AG08395 (cell line): ENCODE measurements at regions not wholly inside any gene's neighbourhood (a gene's known extent, or its start where the extent isn't known, plus 50 kb on each side); places are given as distances from the start of the nearest gene placed in this dataset.
A peak's percentile ranks its signal among the peaks of the same experiment; 100 is the strongest.

Source experiments
- DNase-seq: peaks from one replicate; pipeline ENCODE4 v3.0.0; 2012; ENCODE audit warnings: mixed read lengths, low spot score

DNA sequence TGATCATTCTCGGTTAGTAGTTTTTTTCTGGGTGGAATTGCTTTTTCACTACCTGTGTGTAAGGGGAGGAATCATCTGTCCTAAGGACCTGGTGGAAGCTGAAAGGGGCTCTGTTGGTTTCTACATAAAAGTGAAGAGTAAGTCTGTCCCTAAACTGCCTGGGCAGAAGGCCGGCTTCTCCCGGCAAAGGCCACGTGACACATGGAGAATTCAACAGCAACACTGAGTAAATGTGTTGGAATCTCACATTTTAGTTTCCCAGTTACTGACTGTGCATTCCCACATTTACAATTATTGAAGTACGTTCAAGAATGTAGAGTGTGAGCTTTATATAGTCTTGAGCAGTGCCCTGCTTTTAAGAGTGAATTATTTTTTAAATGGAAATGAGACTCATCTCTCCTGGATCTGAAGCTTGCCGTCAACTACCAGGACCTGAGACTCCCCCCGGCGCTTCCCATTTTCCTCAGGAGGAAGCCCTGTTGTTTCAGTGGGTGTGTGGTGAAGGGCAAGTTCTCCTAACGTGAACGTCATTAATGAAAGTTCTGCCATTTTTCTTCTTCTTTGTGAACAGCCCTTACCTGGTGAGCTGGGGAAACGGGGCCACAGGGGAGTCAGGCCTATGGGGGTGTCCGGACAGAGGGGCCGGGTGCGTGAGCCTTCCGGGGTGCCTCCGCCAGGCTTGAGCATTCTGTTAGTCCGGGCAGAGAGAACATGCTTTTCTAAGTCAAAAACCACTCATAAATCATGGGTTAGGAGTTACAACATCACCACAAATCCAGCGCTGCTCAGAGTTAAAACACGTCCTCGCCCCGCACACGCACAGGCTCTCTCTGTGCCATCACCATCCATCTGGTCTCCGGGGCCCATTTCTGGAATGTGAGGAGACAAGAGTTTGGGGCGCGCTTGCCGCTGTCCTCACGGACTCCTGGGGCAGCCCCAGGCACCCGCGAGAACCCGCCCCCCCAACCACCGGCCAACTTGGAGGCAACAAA, 56.6 kb upstream of the SMOC2 start:
- peak; percentile 72 for DNase-seq

DNA sequence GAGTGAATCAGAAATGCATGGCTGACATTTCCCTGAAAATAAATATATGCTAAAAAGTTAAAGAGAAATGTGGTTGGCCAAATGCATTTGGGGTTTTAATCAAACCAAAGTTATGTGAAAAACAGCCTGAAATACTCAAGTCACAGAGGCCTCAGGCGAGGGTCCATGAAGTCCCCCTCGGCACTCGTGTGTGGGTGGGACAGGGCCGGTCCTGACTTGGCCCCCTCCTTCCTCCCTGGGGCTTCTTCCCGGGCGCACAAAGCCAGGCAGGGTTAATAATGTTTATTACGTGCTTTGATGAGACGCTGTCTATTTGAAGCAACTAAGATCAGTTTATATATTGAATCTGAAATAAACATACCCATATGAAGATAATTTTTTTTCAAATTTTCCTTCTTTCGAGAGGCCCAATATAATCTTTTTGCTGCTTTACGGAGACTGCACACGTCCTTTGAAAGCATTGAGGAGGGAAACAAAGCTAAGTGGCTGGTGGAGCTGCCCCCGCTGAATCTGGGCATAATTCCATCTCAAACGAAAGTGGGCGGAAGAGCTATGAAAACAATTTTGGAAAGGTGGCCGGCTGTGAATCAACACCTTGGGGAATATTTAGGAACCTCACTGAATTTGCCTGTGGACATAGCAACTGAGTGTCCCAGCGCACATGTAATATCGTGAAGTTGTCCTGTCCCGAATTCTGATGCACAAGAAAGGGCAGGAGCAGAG, 55.8 kb upstream of the SMOC2 start:
- DNase-seq: no peak

GRCh38 chr6:168385858-168386735, 54.9 kb upstream of the SMOC2 start:
- no peak for DNase-seq

DNA sequence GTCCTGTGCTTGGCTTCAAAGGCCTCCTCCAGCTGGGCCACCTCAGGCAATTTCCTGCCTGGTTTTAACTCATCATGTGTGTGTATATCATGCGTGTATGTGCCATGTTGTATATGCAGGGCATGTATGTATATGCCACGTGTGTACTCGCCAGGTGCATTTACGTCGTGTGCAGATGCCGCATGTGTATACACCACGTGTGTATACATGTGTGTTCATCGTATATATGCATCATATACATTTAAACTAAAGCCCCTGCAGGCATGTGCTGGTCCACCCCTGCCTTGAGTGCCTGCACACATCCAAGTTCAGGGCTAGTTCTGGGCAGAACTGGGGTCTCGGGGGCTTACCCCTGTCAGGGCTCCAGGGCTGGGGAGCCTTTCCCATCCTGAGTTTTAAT, 54.0 kb upstream of the SMOC2 start:
- no peak for DNase-seq

DNA sequence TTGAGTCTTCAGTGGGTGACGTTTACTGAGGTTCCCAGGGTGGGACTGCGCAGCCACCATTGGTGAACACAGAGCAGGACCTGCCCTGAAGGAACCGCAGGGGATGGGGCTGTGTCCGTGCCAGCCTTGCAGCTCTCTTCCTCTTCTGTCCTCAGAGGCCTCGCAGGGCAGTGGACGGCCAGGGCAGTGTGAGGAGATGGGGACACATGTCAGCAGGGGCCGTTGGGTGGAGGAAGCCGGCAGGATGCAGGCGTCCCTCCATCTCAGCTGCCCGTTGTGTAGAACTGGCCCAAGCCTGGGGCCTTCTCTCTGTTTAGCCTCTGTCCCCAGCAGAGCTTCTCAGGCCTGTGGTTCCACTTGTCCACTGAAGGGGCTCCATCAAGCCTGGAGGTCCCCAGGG, 53.6 kb upstream of the SMOC2 start:
- DNase-seq: no peak

DNA sequence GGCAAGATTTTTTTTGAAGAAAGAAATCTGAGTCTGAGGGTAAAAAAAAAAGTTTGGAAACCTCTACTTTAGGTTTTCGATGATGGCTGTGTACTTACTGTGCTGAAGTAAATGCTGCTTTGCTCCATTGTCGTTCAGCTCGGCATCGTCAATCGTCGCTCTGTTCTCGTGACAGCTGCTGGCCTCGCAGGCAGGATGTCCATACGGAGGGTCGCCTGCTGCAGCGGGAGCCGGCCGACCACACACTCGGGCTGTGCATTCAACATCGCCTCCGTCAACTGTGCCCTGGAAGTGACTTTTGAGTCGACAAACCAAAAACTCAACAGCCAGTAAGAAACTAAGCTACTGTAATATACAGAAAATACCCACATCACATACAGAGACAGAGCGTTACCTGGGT, 53.1 kb upstream of the SMOC2 start:
- DNase-seq: no peak

DNA sequence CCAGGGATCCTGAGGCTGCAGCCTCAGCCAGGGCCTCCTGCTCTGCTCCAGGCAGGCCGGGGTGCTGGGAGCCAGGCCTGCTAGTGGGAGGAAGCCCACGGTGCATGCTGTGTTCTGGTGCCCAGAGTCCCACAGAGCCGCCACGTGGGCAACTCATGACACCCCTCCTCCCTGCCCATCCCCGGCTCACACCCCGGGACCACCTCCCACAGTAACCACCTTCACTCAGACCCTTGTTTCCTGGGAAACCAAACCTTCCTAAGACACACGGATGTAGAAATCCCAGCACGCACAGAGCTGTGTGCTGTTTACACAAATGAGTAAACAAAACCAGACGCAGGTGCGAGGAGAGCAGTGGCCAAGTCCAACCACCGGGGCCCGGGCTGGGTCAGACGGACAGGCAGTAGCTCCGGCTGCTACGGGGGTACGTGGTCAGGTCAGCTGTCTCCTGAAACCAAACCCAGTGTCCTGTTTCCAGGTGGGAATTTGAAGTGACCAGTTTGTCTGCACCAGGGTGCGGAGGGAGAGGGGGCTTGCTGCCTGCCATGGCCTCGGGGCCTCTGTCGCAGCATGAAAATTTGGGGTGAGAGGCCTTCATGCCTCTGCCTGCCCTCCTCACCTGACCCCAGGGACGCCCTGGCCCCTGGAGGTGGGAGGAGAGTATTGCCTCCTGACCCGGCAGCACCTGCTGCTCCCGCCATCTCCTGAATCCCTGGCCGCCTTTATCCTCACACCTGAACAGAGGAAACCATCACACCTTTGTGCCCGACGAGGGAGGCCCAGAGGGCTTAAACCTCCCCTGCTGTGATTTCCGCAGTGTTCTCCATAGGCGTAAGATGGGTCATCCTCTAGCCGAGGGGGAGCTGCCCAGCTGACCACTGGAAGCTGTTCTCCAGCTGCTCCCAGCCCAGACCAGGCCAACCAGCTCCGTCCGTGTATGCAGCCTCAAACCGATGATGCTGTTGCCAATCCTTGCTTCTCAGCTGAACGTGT, 52.0 kb upstream of the SMOC2 start:
- no peak for DNase-seq

DNA sequence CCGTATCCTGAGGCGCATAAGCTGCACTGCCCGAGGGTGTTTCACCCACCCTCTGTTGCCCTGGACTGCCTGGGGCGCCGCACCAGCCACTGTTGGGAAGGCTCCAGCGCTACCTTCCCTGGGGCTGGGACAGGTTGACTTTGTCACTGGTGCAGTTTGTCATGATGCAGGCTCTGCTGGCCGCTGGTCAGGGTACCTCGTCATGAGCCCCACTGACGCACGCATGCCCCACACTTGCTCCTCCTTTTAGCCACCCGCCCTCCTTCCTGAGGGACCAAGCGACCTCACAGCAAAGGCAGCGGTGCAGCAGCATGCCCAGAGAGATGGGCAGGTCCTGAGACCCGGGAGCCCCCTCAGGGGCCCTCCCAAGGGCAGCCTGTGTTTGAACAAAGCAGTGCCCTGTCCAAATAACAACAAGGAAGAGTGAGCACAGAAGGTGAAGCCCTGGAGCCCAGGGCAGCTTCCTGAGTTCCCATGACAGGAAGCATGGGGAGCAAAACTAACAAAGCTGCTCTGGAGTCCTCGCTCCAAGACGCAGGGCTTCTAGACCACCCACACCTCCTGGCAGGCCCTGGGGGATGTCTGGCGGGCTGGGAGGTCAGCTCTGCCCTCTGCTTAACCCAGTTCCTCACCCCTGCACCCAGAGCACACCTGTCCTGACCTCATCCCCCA, 50.1 kb upstream of the SMOC2 start:
- no peak for DNase-seq
